Testis (tissue), 2 donors: ENCODE measurements at regions not wholly inside any gene's neighbourhood (a gene's known extent, or its start where the extent isn't known, plus 50 kb on each side); places are given as distances from the start of the nearest gene placed in this dataset.

ENCODE experiments used
- DNase-seq: peaks from one replicate; pipeline ENCODE4 v3.0.0-alpha.2; 2019
- H3K27ac ChIP-seq, 2 donors: fragments of 200-600 bp; sonication (generic); one replicate each; pipeline ENCODE4 v1.5.1; 2019
- H3K27me3 ChIP-seq: fragments of 200-600 bp; sonication (generic); one replicate; pipeline ENCODE4 v1.5.1; 2019
- H3K36me3 ChIP-seq: fragments of 200-600 bp; sonication (generic); one replicate; pipeline ENCODE4 v1.5.1; 2017; ENCODE audit warnings: low read depth; ENCODE audit errors: missing control alignments
- H3K4me1 ChIP-seq: fragments of 200-600 bp; sonication (generic); one replicate; pipeline ENCODE4 v1.5.1; 2019
- H3K4me3 ChIP-seq, 2 donors: fragments of 200-600 bp; sonication (generic); one replicate each; pipeline ENCODE4 v1.5.1; 2017 to 2019
- H3K9me3 ChIP-seq: fragments of 200-600 bp; sonication (generic); one replicate; pipeline ENCODE4 v1.5.1; 2017
- CTCF ChIP-seq, 3 experiments: fragments of 450-650 bp in 2 of 3; fragments of 200-600 bp in 1 of 3; sonication (generic) in 1 of 3; IDR thresholded peaks; one replicate each; pipeline ENCODE4 v1.5.1; 2016 to 2019; ENCODE audit warnings: antibody characterized with exemption in 3 of 3, mild to moderate bottlenecking in 2 of 3, moderate library complexity in 1 of 3
- POLR2A ChIP-seq: fragments of 450-650 bp; IDR thresholded peaks from one replicate; pipeline ENCODE4 v1.6.1; 2017; ENCODE audit warnings: antibody characterized with exemption, mild to moderate bottlenecking, moderate library complexity
- WGBS, 2 donors: methylation state at CpG; one replicate each; pipeline ENCODE4 v1.1.5; 2018; 5-methylcytosine and 5-hydroxymethylcytosine counted together
- intact Hi-C: fragments of 100-400 bp; cut with DNase I; formaldehyde crosslinking; loops from one replicate; pipeline ENCODE4 v1.15.1; 2023; ENCODE audit warnings: low total_unique reads

- Histone ChIP-seq H3K4me3 (no peak overlapping the region), H3K27me3 (no peaks in the 10 kb centered on the region), H3K9me3 (no peaks in the 10 kb centered on the region), H3K36me3 (no peaks in the 10 kb centered on the region), H3K4me1 (peaks cover 8% of the 10 kb centered on the region), H3K27ac (no peak overlapping the region)
- TF ChIP-seq POLR2A: no peak
- TF ChIP-seq CTCF (IDR thresholded peaks at IDR 0.05): no peak
- 74 to 78% methylated on average over 3 of the region's 3 CpGs for WGBS, 2 donors
- no peak for DNase-seq
- intact Hi-C loops: no loop called here
Observed at GRCh38 chr5:58048954-58049353, 410.9 kb downstream of the PLK2 start.

DNA sequence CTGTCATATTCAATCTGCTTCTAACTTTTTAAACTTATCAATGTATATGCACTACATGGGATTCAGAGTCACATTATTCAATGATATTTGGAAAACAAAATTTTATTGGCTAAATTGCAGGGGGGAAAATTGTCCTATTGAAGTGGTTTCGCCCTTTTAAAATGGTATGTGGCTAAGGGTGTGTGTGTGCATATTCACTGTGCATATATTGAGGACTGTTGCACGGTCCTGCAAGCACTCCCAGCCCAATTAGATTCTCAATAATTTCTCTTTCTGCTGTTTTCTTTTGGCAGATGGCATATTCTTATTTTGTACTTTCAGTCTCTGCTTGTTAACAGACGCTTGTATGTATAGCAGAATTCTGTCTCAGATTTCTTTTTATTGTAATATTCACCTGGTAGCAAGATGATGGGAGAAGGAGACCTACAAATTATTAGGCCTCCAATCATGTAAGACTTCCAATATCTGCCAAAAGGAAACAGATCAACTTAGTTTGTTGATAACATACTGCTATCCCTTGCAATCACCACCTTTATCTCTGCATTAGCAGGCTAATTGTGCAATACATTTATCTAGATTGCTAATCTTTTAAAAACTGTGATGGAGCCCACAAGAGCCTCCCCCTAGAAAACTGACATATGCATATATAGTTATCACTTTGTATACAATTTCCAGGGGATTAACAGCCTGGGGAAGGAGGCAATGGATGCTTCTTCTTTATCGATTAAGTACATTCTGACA lies 411.5 kb downstream of the PLK2 start:
- intact Hi-C loops: no loop called here
- Histone ChIP-seq H3K9me3 (no peaks in the 10 kb centered on the region), H3K4me3 (no peak overlapping the region), H3K27ac (no peak overlapping the region), H3K27me3 (no peaks in the 10 kb centered on the region), H3K4me1 (peaks cover 8% of the 10 kb centered on the region), H3K36me3 (no peaks in the 10 kb centered on the region)
- no peak for DNase-seq
- TF ChIP-seq POLR2A: no peak
- no peak for TF ChIP-seq CTCF (IDR thresholded peaks at IDR 0.05)
- 90 to 97% methylated on average over 4 of the region's 4 CpGs for WGBS, 2 donors

GRCh38 chr5:58046371-58046770 lies 413.5 kb downstream of the PLK2 start:
- Histone ChIP-seq H3K9me3 (no peaks in the 10 kb centered on the region), H3K4me3 (no peak overlapping the region), H3K4me1 (peaks cover 8% of the 10 kb centered on the region), H3K27me3 (no peaks in the 10 kb centered on the region), H3K36me3 (no peaks in the 10 kb centered on the region), H3K27ac (no peak overlapping the region)
- intact Hi-C loops: no loop called here
- DNase-seq: no peak
- WGBS, 2 donors: 48 to 64% methylated on average over 1 of the region's 1 CpG
- no peak for TF ChIP-seq POLR2A
- TF ChIP-seq CTCF (IDR thresholded peaks at IDR 0.05): no peak

DNA sequence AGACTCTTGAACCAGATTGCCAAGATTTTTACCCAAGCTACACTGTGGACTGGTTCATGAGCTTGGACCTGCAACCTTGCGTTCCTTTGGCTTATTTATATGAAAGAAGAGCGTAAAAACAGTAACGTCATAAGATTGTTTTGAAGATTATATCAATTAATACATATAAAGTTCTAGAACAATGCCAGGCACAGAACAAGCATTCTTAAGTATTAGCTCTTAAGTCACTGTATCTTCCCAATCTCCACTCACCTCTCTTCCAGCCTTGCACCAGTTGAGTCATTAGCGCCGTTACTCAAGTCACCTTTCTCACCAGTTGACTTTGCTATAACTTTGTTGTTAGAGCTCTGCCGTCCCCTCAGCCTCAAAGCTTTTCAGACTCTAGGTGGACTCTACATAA lies 415.7 kb downstream of the PLK2 start:
- no peak overlapping the region for H3K27ac ChIP-seq
- WGBS, 2 donors: 86 to 98% methylated on average over 6 of the region's 6 CpGs
- intact Hi-C loops: no loop called here

More for the DNA sequence above, 415.7 kb downstream of the PLK2 start:
- Histone ChIP-seq H3K27me3 (no peaks in the 10 kb centered on the region), H3K4me3 (no peak overlapping the region), H3K4me1 (peaks cover 8% of the 10 kb centered on the region), H3K36me3 (no peaks in the 10 kb centered on the region), H3K9me3 (no peaks in the 10 kb centered on the region)
- no peak for DNase-seq
- TF ChIP-seq CTCF (IDR thresholded peaks at IDR 0.05): no peak
- TF ChIP-seq POLR2A: no peak
